IMR-90 (cell line): ENCODE measurements at regions not wholly inside any gene's neighbourhood (a gene's known extent, or its start where the extent isn't known, plus 50 kb on each side); places are given as distances from the start of the nearest gene placed in this dataset.

ENCODE experiments used
- ATAC-seq: fragments of 200-7000 bp; cut with Tn5 transposase; 2 replicates; pipeline ENCODE4 v1.9.1; 2020; ENCODE audit warnings: low read depth, mild to moderate bottlenecking, moderate library complexity
- BruUV-seq: library from RNA; stranded (reverse); fragments of 400-500 nt; replicated peaks from 2 replicates; lab custom pipeline; 2021; lab: Mats Ljungman, UMichigan
- CTCF ChIA-PET: fragments of 300-600 bp; formaldehyde crosslinking; extraction: SDS; loops from one replicate; lab custom pipeline; 2021; ENCODE audit warnings: antibody characterized with exemption; lab: Yijun Ruan, JAX
- POLR2A ChIA-PET: fragments of 300-600 bp; sonication (Branson Sonifier 250); formaldehyde crosslinking; loops from one replicate; lab custom pipeline; 2022; ENCODE audit warnings: antibody characterized with exemption; ENCODE audit not compliant: unreplicated experiment; lab: Charles Lee
- DNase-seq: peaks from one replicate; pipeline ENCODE4 v3.0.0; 2013
- H2AFZ ChIP-seq: replicated peaks from 2 replicates; pipeline ENCODE3; 2013; ENCODE audit warnings: low read length, mild to moderate bottlenecking; ENCODE audit not compliant: poor library complexity
- H2AK5ac ChIP-seq: 2 replicates; pipeline ENCODE4 v1.6.1; 2013; ENCODE audit warnings: low read depth, low read length, inconsistent platforms
- H2AK9ac ChIP-seq: replicated peaks from 2 replicates; pipeline ENCODE3; 2013; ENCODE audit warnings: mild to moderate bottlenecking, low read depth, low read length, moderate library complexity; ENCODE audit not compliant: poor library complexity
- H2BK120ac ChIP-seq: 2 replicates; pipeline ENCODE4 v1.6.1; 2013; ENCODE audit warnings: low read depth, low read length, inconsistent platforms
- H2BK15ac ChIP-seq: 3 replicates; pipeline ENCODE4 v1.6.1; 2013; ENCODE audit warnings: low read depth, low read length, inconsistent platforms
- H2BK20ac ChIP-seq: 2 replicates; pipeline ENCODE4 v1.6.1; 2013; ENCODE audit warnings: low read depth, mild to moderate bottlenecking, inconsistent platforms, low read length, moderate library complexity
- H2BK5ac ChIP-seq: 2 replicates; pipeline ENCODE4 v1.6.1; 2013; ENCODE audit warnings: mild to moderate bottlenecking, low read depth, low read length, inconsistent platforms; ENCODE audit not compliant: poor library complexity, severe bottlenecking
- H3K14ac ChIP-seq: replicated peaks from 2 replicates; pipeline ENCODE4 v1.6.1; 2013; ENCODE audit warnings: low read depth, low read length, inconsistent platforms
- H3K18ac ChIP-seq: 2 replicates; pipeline ENCODE4 v1.6.1; 2013; ENCODE audit warnings: low read depth, low read length, control low read depth
- H3K23ac ChIP-seq: 2 replicates; pipeline ENCODE4 v1.6.1; 2013; ENCODE audit warnings: low read depth, low read length, inconsistent platforms
- H3K27ac ChIP-seq: 2 replicates; pipeline ENCODE4 v1.5.1; 2013; ENCODE audit warnings: mild to moderate bottlenecking, control low read depth, low read length; ENCODE audit not compliant: insufficient read depth
- H3K27me3 ChIP-seq: 2 replicates; pipeline ENCODE4 v1.6.1; 2013; ENCODE audit warnings: low read length; ENCODE audit not compliant: control insufficient read depth, insufficient read depth
- H3K36me3 ChIP-seq: 2 replicates; pipeline ENCODE4 v1.6.1; 2013; ENCODE audit warnings: low read length, mixed read lengths; ENCODE audit not compliant: control insufficient read depth, insufficient read depth
- H3K4ac ChIP-seq: 2 replicates; pipeline ENCODE4 v1.6.1; 2013; ENCODE audit warnings: low read depth, low read length, inconsistent platforms
- H3K4me1 ChIP-seq: 2 replicates; pipeline ENCODE4 v1.6.1; 2013; ENCODE audit warnings: low read length, mixed read lengths; ENCODE audit not compliant: control insufficient read depth, insufficient read depth
- H3K4me2 ChIP-seq: 2 replicates; pipeline ENCODE4 v1.6.1; 2013; ENCODE audit warnings: low read depth, mild to moderate bottlenecking, control low read depth, low read length, moderate library complexity
- H3K4me3 ChIP-seq: 2 replicates; pipeline ENCODE4 v1.5.1; 2013; ENCODE audit warnings: low read depth, mild to moderate bottlenecking, control low read depth, low read length, moderate library complexity; ENCODE audit not compliant: insufficient read depth
- H3K56ac ChIP-seq: 2 replicates; pipeline ENCODE4 v1.6.1; 2013; ENCODE audit warnings: low read length, inconsistent platforms; ENCODE audit not compliant: insufficient read depth; ENCODE audit errors: extremely low read depth
- H3K79me1 ChIP-seq, 2 experiments: 2 replicates each; pipeline ENCODE4 v1.6.1; 2013; ENCODE audit warnings: low read length in 2 of 2, inconsistent platforms in 1 of 2, low read depth in 1 of 2
- H3K9ac ChIP-seq: 2 replicates; pipeline ENCODE4 v1.6.1; 2013; ENCODE audit warnings: low read depth, low read length, control low read depth
- H3K9me1 ChIP-seq: 2 replicates; pipeline ENCODE4 v1.6.1; 2013; ENCODE audit warnings: low read length, inconsistent platforms; ENCODE audit not compliant: insufficient read depth
- H3K9me3 ChIP-seq: 2 replicates; pipeline ENCODE4 v1.6.1; 2013; ENCODE audit warnings: low read length; ENCODE audit not compliant: control insufficient read depth, insufficient read depth
- H4K20me1 ChIP-seq: 2 replicates; pipeline ENCODE4 v1.6.1; 2013; ENCODE audit warnings: low read length, inconsistent platforms; ENCODE audit not compliant: insufficient read depth
- H4K5ac ChIP-seq: 2 replicates; pipeline ENCODE4 v1.6.1; 2013; ENCODE audit warnings: mild to moderate bottlenecking, low read depth, low read length, control low read depth
- H4K8ac ChIP-seq, 2 experiments: 2 replicates each; pipeline ENCODE4 v1.6.1; 2013; ENCODE audit warnings: low read depth in 2 of 2, low read length in 2 of 2, control low read depth in 1 of 2, inconsistent platforms in 1 of 2
- H4K91ac ChIP-seq: 2 replicates; pipeline ENCODE4 v1.6.1; 2013; ENCODE audit warnings: low read depth, low read length, inconsistent platforms; ENCODE audit not compliant: insufficient read depth
- CEBPB ChIP-seq: IDR thresholded peaks from 2 replicates; pipeline ENCODE4 v1.6.1; 2012; ENCODE audit warnings: low read depth, low read length, improper control_type of control experiment
- ELK1 ChIP-seq: fragments of 150-350 bp; IDR thresholded peaks from 2 replicates; pipeline ENCODE4 v1.6.1; 2016; ENCODE audit warnings: low read depth, mild to moderate bottlenecking, low read length, moderate library complexity, borderline replicate concordance
- MAZ ChIP-seq: IDR thresholded peaks from 2 replicates; pipeline ENCODE4 v1.6.1; 2012; ENCODE audit warnings: low read depth, mild to moderate bottlenecking, low read length, improper control_type of control experiment, moderate library complexity, borderline replicate concordance
- MXI1 ChIP-seq: IDR thresholded peaks from 2 replicates; pipeline ENCODE4 v1.6.1; 2012; ENCODE audit warnings: low read depth, mild to moderate bottlenecking, low read length, moderate library complexity, borderline replicate concordance
- NFE2L2 ChIP-seq: fragments of 150-350 bp; IDR thresholded peaks from 2 replicates; pipeline ENCODE4 v1.6.1; 2016; ENCODE audit warnings: low read depth, mild to moderate bottlenecking, low read length
- RAD21 ChIP-seq: IDR thresholded peaks from 2 replicates; pipeline ENCODE4 v1.6.1; 2012; ENCODE audit warnings: low read length, improper control_type of control experiment
- RCOR1 ChIP-seq: IDR thresholded peaks from 2 replicates; pipeline ENCODE4 v1.6.1; 2012; ENCODE audit warnings: mild to moderate bottlenecking, low read length, improper control_type of control experiment; ENCODE audit not compliant: insufficient replicate concordance
- RFX5 ChIP-seq: IDR thresholded peaks from 2 replicates; pipeline ENCODE4 v1.8.0; 2012; ENCODE audit warnings: low read depth, mild to moderate bottlenecking, low read length, moderate library complexity
- SMC3 ChIP-seq: fragments of 150-350 bp; IDR thresholded peaks from 2 replicates; pipeline ENCODE4 v1.6.1; 2016; ENCODE audit warnings: low read depth, mild to moderate bottlenecking, antibody characterized with exemption, low read length, moderate library complexity
- WGBS, 2 experiments: methylation state at CpG; one replicate each; pipeline versions ENCODE4 v1.1.5 to v1.1.7; 2013; ENCODE audit warnings: missing lambda C conversion rate in 2 of 2; ENCODE audit not compliant: insufficient read length in 1 of 2; ENCODE audit errors: extremely low coverage in 2 of 2; 5-methylcytosine and 5-hydroxymethylcytosine counted together
- dilution Hi-C: fragments of 300-500 bp; cut with HindIII; formaldehyde crosslinking; loops from one replicate; pipeline ENCODE4 v1.14.3; 2018; ENCODE audit warnings: low sequenced_read_pairs; ENCODE audit not compliant: unreplicated experiment
- in situ Hi-C: fragments of 300-500 bp; cut with MboI; formaldehyde crosslinking; loops from 3 replicates; pipeline ENCODE4 v1.14.3; 2019; ENCODE audit warnings: low sequenced_read_pairs, inconsistent platforms, mixed read lengths
- intact Hi-C: fragments of 100-400 bp; cut with micrococcal nuclease; formaldehyde crosslinking; loops from 2 replicates; pipeline ENCODE4 v1.10.0; 2022
- TF ChIP-seq, protein P1 (sequence below): conservative IDR thresholded peaks from 2 replicates; pipeline ENCODE4 v1.5.1; 2012; ENCODE audit warnings: mild to moderate bottlenecking, low read depth, low read length, improper control_type of control experiment

- POLR2A ChIA-PET, result no interaction called here
- BruUV-seq, result no TSS peak
Observed at GRCh38 chrX:131677655-131678628, 134.1 kb downstream of the OR13H1 start.

More at GRCh38 chrX:131677655-131678628, 134.1 kb downstream of the OR13H1 start:
- no peaks in the 10 kb centered on the region for H3K79me1 ChIP-seq
- in situ Hi-C loops (no loop called here), dilution Hi-C loops (no loop called here), intact Hi-C loops (loop anchor here (5.0 kb wide), 1 partner anchor 701 kb away; no protein-coding TSS in a partner anchor)
- H3K4ac ChIP-seq, result no peak overlapping the region
- TF ChIP-seq RAD21 (peak; percentile 45), CEBPB (no peak), RCOR1 (no peak), MAZ (no peak), RFX5 (no peak), ELK1 (no peak), MXI1 (no peak), NFE2L2 (no peak), SMC3 (0 out of 2 replicates have a peak, but pooled peaks have one; percentile 18)
- TF ChIP-seq, protein P1, sequence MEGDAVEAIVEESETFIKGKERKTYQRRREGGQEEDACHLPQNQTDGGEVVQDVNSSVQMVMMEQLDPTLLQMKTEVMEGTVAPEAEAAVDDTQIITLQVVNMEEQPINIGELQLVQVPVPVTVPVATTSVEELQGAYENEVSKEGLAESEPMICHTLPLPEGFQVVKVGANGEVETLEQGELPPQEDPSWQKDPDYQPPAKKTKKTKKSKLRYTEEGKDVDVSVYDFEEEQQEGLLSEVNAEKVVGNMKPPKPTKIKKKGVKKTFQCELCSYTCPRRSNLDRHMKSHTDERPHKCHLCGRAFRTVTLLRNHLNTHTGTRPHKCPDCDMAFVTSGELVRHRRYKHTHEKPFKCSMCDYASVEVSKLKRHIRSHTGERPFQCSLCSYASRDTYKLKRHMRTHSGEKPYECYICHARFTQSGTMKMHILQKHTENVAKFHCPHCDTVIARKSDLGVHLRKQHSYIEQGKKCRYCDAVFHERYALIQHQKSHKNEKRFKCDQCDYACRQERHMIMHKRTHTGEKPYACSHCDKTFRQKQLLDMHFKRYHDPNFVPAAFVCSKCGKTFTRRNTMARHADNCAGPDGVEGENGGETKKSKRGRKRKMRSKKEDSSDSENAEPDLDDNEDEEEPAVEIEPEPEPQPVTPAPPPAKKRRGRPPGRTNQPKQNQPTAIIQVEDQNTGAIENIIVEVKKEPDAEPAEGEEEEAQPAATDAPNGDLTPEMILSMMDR, result peak; percentile 50
- H3K36me3 ChIP-seq, result no peaks in the 10 kb centered on the region
- H2AK5ac ChIP-seq, result no peak overlapping the region
- no peak overlapping the region for H2BK120ac ChIP-seq
- WGBS, 2 experiments, result 35% methylated on average over 4 of the region's 20 CpGs; no CpG with 5 or more reads in 1 of the 2 experiments
- no peak overlapping the region for H3K14ac ChIP-seq
- H2BK15ac ChIP-seq, result no peak overlapping the region
- H4K8ac ChIP-seq, result no peak overlapping the region
- H2AFZ ChIP-seq, result peak overlapping the region; percentile 14
- no peak overlapping the region for H3K23ac ChIP-seq
- H2BK5ac ChIP-seq, result no peak overlapping the region
- CTCF ChIA-PET, result no interaction called here
- H3K9me1 ChIP-seq, result no peaks in the 10 kb centered on the region
- ATAC-seq, result peak; percentile 76
- peaks cover 6% of the 10 kb centered on the region for H3K27me3 ChIP-seq
- H3K27ac ChIP-seq, result no peak overlapping the region
- H3K56ac ChIP-seq, result no peak overlapping the region
- H3K9me3 ChIP-seq, result no peaks in the 10 kb centered on the region; the same call in 1 of the 2 replicates
- H4K91ac ChIP-seq, result no peak overlapping the region
- H3K4me2 ChIP-seq, result no peak overlapping the region
- H4K20me1 ChIP-seq, result no peaks in the 10 kb centered on the region; the same call in 1 of the 2 replicates
- no peaks in the 10 kb centered on the region for H3K4me1 ChIP-seq
- DNase-seq, result peak; percentile 3
- no peak overlapping the region for H3K4me3 ChIP-seq
- no peak overlapping the region for H3K18ac ChIP-seq
- H2AK9ac ChIP-seq, result no peak overlapping the region
- H3K9ac ChIP-seq, result no peak overlapping the region
- H2BK20ac ChIP-seq, result no peak overlapping the region
- no peak overlapping the region for H4K5ac ChIP-seq
